GM19452 (cell line): ENCODE measurements at regions not wholly inside any gene's neighbourhood (a gene's known extent, or its start where the extent isn't known, plus 50 kb on each side); places are given as distances from the start of the nearest gene placed in this dataset.
"Not testable (repeated sequence)": the region's sequence is repeated elsewhere in the genome, so short reads cannot be mapped to it uniquely, and the experiment has no call there.

ENCODE experiments used
- ATAC-seq: cut with Tn5 transposase; IDR thresholded peaks from one replicate; pipeline ENCODE4 v1.9.1; 2021; ENCODE audit not compliant: unreplicated experiment

GRCh38 chr1:47656719-47657685 is 219.2 kb downstream of the FOXD2 start:
- no peak for ATAC-seq

- ATAC-seq = no peak
Measured at GRCh38 chr1:47658161-47658920, 220.5 kb downstream of the FOXD2 start.

- ATAC-seq = no peak
Measured at GRCh38 chr1:47659146-47659545, 221.3 kb downstream of the FOXD2 start.

GRCh38 chr1:47660622-47661021 is 222.8 kb downstream of the FOXD2 start:
- ATAC-seq = no peak

GRCh38 chr1:47661040-47661439 is 223.2 kb downstream of the FOXD2 start:
- no peak for ATAC-seq

- no peak for ATAC-seq
Measured at GRCh38 chr1:47662068-47662467, 224.2 kb downstream of the FOXD2 start.

- ATAC-seq = no peak
Measured at GRCh38 chr1:47663286-47663685, 225.4 kb downstream of the FOXD2 start.

GRCh38 chr1:47664356-47664755 is 226.5 kb downstream of the FOXD2 start:
- ATAC-seq = no peak

- not testable (repeated sequence) for ATAC-seq
Measured at GRCh38 chr1:47664896-47665295, 227.1 kb downstream of the FOXD2 start.

- ATAC-seq = no peak
Measured at GRCh38 chr1:47669081-47669585, 231.3 kb downstream of the FOXD2 start.

GRCh38 chr1:47672622-47673021 is 234.8 kb downstream of the FOXD2 start:
- ATAC-seq = no peak

- ATAC-seq = no peak
Measured at GRCh38 chr1:47674189-47674588, 236.3 kb downstream of the FOXD2 start.

GRCh38 chr1:47675047-47675675 is 237.3 kb downstream of the FOXD2 start:
- no peak for ATAC-seq

GRCh38 chr1:47675721-47676120 is 237.9 kb downstream of the FOXD2 start:
- ATAC-seq = no peak

GRCh38 chr1:47676311-47677054 is 238.6 kb downstream of the FOXD2 start:
- ATAC-seq = no peak

- no peak for ATAC-seq
Measured at GRCh38 chr1:47677241-47677940, 239.5 kb downstream of the FOXD2 start.

GRCh38 chr1:47678464-47678980 is 240.7 kb downstream of the FOXD2 start:
- ATAC-seq = no peak

GRCh38 chr1:47679301-47679791 is 241.5 kb downstream of the FOXD2 start:
- no peak for ATAC-seq

GRCh38 chr1:47679826-47680225 is 242.0 kb downstream of the FOXD2 start:
- no peak for ATAC-seq
